ENCODE measurements at regions not wholly inside any gene's neighbourhood (a gene's known extent, or its start where the extent isn't known, plus 50 kb on each side); places are given as distances from the start of the nearest gene placed in this dataset.

DNA sequence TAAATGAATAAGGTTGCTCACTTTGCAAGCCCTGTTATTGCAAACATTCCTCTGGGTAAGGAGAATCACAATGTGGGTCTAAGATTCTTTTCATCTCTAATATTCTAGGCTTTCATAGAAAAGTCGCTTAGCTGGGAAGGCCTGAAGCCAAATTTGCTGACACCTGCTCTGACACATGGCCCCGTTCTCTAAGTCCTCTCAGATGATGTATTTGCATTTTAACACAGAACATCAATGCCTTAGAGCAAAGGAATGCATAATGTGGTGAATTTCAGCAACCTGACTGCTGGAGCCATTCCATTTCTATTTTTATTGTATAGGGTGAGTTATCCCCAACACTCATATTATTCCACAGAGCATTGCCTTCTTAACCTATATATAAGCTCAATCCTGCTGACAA is 682.1 kb upstream of the NRP1 start:
- TF ChIP-seq, protein P1, sequence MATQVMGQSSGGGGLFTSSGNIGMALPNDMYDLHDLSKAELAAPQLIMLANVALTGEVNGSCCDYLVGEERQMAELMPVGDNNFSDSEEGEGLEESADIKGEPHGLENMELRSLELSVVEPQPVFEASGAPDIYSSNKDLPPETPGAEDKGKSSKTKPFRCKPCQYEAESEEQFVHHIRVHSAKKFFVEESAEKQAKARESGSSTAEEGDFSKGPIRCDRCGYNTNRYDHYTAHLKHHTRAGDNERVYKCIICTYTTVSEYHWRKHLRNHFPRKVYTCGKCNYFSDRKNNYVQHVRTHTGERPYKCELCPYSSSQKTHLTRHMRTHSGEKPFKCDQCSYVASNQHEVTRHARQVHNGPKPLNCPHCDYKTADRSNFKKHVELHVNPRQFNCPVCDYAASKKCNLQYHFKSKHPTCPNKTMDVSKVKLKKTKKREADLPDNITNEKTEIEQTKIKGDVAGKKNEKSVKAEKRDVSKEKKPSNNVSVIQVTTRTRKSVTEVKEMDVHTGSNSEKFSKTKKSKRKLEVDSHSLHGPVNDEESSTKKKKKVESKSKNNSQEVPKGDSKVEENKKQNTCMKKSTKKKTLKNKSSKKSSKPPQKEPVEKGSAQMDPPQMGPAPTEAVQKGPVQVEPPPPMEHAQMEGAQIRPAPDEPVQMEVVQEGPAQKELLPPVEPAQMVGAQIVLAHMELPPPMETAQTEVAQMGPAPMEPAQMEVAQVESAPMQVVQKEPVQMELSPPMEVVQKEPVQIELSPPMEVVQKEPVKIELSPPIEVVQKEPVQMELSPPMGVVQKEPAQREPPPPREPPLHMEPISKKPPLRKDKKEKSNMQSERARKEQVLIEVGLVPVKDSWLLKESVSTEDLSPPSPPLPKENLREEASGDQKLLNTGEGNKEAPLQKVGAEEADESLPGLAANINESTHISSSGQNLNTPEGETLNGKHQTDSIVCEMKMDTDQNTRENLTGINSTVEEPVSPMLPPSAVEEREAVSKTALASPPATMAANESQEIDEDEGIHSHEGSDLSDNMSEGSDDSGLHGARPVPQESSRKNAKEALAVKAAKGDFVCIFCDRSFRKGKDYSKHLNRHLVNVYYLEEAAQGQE (IDR thresholded peaks at IDR 0.05; ENCODE audit: insufficient read depth in 1 of 2, low read depth in 2 of 2, low read length in 2 of 2), result no peak
- TF ChIP-seq TAF1 (IDR thresholded peaks at IDR 0.05; ENCODE audit: borderline replicate concordance, insufficient read depth, low read length) (no peak), POLR2AphosphoS5 (IDR thresholded peaks at IDR 0.05; ENCODE audit: low read depth, low read length) (no peak), SIN3A (IDR thresholded peaks at IDR 0.05; ENCODE audit: borderline replicate concordance, insufficient read depth, low read length) (no peak), FOXP2 (optimal IDR thresholded peaks at IDR 0.05; ENCODE audit: borderline replicate concordance, extremely low read depth, extremely low read length, insufficient read depth) (no peak)

Measured in PFSK-1 (cell line).